NCI-H526 (cell line): ENCODE measurements at regions not wholly inside any gene's neighbourhood (a gene's known extent, or its start where the extent isn't known, plus 50 kb on each side); places are given as distances from the start of the nearest gene placed in this dataset.
"Not testable (repeated sequence)": the region's sequence is repeated elsewhere in the genome, so short reads cannot be mapped to it uniquely, and the experiment has no call there.

ENCODE experiments used
- DNase-seq, 2 experiments: peaks; one replicate each; lab custom pipeline; 2025; lab: John Stamatoyannopoulos, UW

- no peak for DNase-seq
Observed at GRCh38 chr4:27360790-27361267, 500.2 kb downstream of the STIM2 start.

- no peak for DNase-seq
Observed at GRCh38 chr4:27364509-27364908, 503.9 kb downstream of the STIM2 start.

- no peak for DNase-seq
Observed at GRCh38 chr4:27366104-27366823, 505.6 kb downstream of the STIM2 start.

- no peak for DNase-seq
Observed at GRCh38 chr4:27368781-27369180, 508.1 kb downstream of the STIM2 start.

- no peak for DNase-seq
Observed at GRCh38 chr4:27381815-27382214, 521.2 kb downstream of the STIM2 start.

GRCh38 chr4:27387711-27388110, 527.1 kb downstream of the STIM2 start:
- DNase-seq: no peak

- DNase-seq: no peak
Observed at GRCh38 chr4:27397886-27398285, 537.2 kb downstream of the STIM2 start.

- DNase-seq: no peak
Observed at GRCh38 chr4:27398631-27399310, 538.1 kb downstream of the STIM2 start.

- DNase-seq: no peak
Observed at GRCh38 chr4:27407616-27408015, 547.0 kb downstream of the STIM2 start.

GRCh38 chr4:27412613-27413012, 552.0 kb downstream of the STIM2 start:
- DNase-seq: no peak

- no peak for DNase-seq
Observed at GRCh38 chr4:27414887-27415731, 554.5 kb downstream of the STIM2 start.

- no peak for DNase-seq
Observed at GRCh38 chr4:27428661-27429060, 568.0 kb downstream of the STIM2 start.

- DNase-seq: no peak
Observed at GRCh38 chr4:27429364-27429871, 568.8 kb downstream of the STIM2 start.

- no peak for DNase-seq
Observed at GRCh38 chr4:27442146-27442545, 581.5 kb downstream of the STIM2 start.

GRCh38 chr4:27442661-27443060, 582.0 kb downstream of the STIM2 start:
- DNase-seq: not testable (repeated sequence)

- DNase-seq: no peak
Observed at GRCh38 chr4:27463816-27464215, 603.2 kb downstream of the STIM2 start.

- no peak for DNase-seq
Observed at GRCh38 chr4:27467351-27467750, 606.7 kb downstream of the STIM2 start.

- no peak for DNase-seq
Observed at GRCh38 chr4:27472364-27472763, 611.7 kb downstream of the STIM2 start.

- no peak for DNase-seq
Observed at GRCh38 chr4:27474691-27475090, 614.0 kb downstream of the STIM2 start.

- DNase-seq: no peak
Observed at GRCh38 chr4:27484216-27484615, 623.6 kb downstream of the STIM2 start.

- DNase-seq: no peak
Observed at GRCh38 chr4:27490315-27490714, 629.7 kb downstream of the STIM2 start.

GRCh38 chr4:27490766-27491165, 630.1 kb downstream of the STIM2 start:
- DNase-seq: no peak
